ENCODE measurements at regions not wholly inside any gene's neighbourhood (a gene's known extent, or its start where the extent isn't known, plus 50 kb on each side); places are given as distances from the start of the nearest gene placed in this dataset.

DNA sequence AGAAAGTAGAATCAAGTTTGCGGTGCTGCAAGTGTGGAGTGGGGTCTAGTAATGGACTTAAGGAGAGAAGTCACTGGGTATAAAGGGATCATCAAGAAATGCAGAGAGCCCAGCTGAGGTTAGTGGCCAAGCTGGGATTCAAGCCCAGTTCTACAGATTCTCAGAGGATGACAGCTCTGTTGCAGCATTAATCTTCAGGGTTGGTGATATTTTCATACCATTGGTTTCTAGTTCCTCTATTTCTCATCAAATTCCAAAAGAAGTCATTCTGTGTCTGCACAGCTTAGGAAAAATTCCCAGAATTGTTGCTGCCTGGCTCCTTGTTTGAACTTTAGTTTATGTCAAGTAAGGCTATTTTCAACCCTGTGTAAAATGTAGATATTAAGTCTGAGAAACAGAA is 169.5 kb upstream of the NTF3 start:
- Histone ChIP-seq H3K4me1 (ENCODE audit: control insufficient read depth in 4 of 4, insufficient read depth in 4 of 4, low read length in 3 of 4) (no peaks in the 10 kb centered on the region), H3K27ac (ENCODE audit: low read depth in 1 of 2, low read length in 2 of 2) (no peak overlapping the region), H3K4me3 (ENCODE audit: low read depth in 1 of 3, low read length in 3 of 3) (no peak overlapping the region), H3K27me3 (ENCODE audit: control insufficient read depth in 4 of 4, insufficient read depth in 4 of 4, low read length in 3 of 4) (no peaks in the 10 kb centered on the region), H3K9me3 (ENCODE audit: control insufficient read depth in 4 of 4, low read length in 3 of 4) (no peaks in the 10 kb centered on the region), H3K36me3 (ENCODE audit: control insufficient read depth in 4 of 4, insufficient read depth in 3 of 4, low read depth in 1 of 4, low read length in 3 of 4) (no peaks in the 10 kb centered on the region), H3K9ac (ENCODE audit: low read depth in 1 of 2, low read length in 2 of 2) (no peak overlapping the region)
- no peak for DNase-seq (ENCODE audit: low spot score)
- TF ChIP-seq NR2F2 (IDR thresholded peaks at IDR 0.05) (no peak), EGR1 (IDR thresholded peaks at IDR 0.05; ENCODE audit: low read depth in 2 of 2) (no peak), RXRA (IDR thresholded peaks at IDR 0.05) (peak in 1 of 2 donors; percentile 48)
- 93% methylated on average over 1 of the region's 1 CpG for WGBS

- no peaks in the 10 kb centered on the region for H3K27me3 ChIP-seq (ENCODE audit: control insufficient read depth in 4 of 4, insufficient read depth in 4 of 4, low read length in 3 of 4)
- TF ChIP-seq TAF1 (conservative IDR thresholded peaks at IDR 0.05) (no peak), NR2F2 (IDR thresholded peaks at IDR 0.05) (peak; percentile 60)
- no peak for DNase-seq (ENCODE audit: low spot score)
- H3K4me1 ChIP-seq (ENCODE audit: control insufficient read depth in 4 of 4, insufficient read depth in 4 of 4, low read length in 3 of 4): no peaks in the 10 kb centered on the region
- no peak overlapping the region for H3K27ac ChIP-seq (ENCODE audit: low read depth in 1 of 2, low read length in 2 of 2)
- H3K4me3 ChIP-seq (ENCODE audit: low read depth in 1 of 3, low read length in 3 of 3): no peak overlapping the region
- no peak overlapping the region for H3K9ac ChIP-seq (ENCODE audit: low read depth in 1 of 2, low read length in 2 of 2)
- no peaks in the 10 kb centered on the region for H3K36me3 ChIP-seq (ENCODE audit: control insufficient read depth in 4 of 4, insufficient read depth in 3 of 4, low read depth in 1 of 4, low read length in 3 of 4)
- H3K9me3 ChIP-seq (ENCODE audit: control insufficient read depth in 4 of 4, low read length in 3 of 4): no peaks in the 10 kb centered on the region
- WGBS: 52% methylated on average over 2 of the region's 2 CpGs
Observed at GRCh38 chr12:5262885-5263284, 169.0 kb upstream of the NTF3 start.

DNA sequence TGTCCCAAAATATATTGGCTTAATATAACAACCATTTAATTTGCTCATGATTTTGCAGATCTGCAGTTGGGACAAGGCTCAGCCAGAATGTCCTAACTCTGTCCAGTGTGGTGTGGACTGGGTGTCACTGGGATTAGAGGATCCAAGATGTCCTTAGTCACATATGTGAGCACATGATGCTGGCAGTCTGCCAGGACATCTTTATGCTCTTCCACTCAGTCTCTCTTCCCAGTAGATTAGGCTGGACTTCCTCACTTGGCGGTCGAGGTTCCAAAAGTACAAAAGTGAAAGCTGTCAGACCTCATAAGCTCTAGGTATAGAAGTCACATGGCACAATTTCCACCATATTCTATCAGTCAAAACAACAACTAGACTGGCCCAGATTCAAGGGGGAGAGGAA is 167.9 kb upstream of the NTF3 start:
- TF ChIP-seq EGR1 (IDR thresholded peaks at IDR 0.05; ENCODE audit: low read depth in 2 of 2): no peak
- TF ChIP-seq, protein P1, sequence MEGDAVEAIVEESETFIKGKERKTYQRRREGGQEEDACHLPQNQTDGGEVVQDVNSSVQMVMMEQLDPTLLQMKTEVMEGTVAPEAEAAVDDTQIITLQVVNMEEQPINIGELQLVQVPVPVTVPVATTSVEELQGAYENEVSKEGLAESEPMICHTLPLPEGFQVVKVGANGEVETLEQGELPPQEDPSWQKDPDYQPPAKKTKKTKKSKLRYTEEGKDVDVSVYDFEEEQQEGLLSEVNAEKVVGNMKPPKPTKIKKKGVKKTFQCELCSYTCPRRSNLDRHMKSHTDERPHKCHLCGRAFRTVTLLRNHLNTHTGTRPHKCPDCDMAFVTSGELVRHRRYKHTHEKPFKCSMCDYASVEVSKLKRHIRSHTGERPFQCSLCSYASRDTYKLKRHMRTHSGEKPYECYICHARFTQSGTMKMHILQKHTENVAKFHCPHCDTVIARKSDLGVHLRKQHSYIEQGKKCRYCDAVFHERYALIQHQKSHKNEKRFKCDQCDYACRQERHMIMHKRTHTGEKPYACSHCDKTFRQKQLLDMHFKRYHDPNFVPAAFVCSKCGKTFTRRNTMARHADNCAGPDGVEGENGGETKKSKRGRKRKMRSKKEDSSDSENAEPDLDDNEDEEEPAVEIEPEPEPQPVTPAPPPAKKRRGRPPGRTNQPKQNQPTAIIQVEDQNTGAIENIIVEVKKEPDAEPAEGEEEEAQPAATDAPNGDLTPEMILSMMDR (IDR thresholded peaks at IDR 0.05; ENCODE audit: low read depth, low read length, missing input control): no peak
- no peak for TF ChIP-seq RAD21 (IDR thresholded peaks at IDR 0.05)
- TF ChIP-seq HNF4A (conservative IDR thresholded peaks at IDR 0.05): no peak
- TF ChIP-seq, protein P2, sequence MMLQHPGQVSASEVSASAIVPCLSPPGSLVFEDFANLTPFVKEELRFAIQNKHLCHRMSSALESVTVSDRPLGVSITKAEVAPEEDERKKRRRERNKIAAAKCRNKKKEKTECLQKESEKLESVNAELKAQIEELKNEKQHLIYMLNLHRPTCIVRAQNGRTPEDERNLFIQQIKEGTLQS (IDR thresholded peaks at IDR 0.05): no peak
- no peak for TF ChIP-seq NR2F2 (IDR thresholded peaks at IDR 0.05)
- TF ChIP-seq YY1 (IDR thresholded peaks at IDR 0.05): no peak
- TF ChIP-seq JUND (IDR thresholded peaks at IDR 0.05): no peak
- TF ChIP-seq HNF4G (IDR thresholded peaks at IDR 0.05): no peak
- TF ChIP-seq TAF1 (conservative IDR thresholded peaks at IDR 0.05): no peak
- TF ChIP-seq GABPA (IDR thresholded peaks at IDR 0.05 in 1 of 2, conservative IDR thresholded peaks at IDR 0.05 in 1 of 2): no peak
- no peak for TF ChIP-seq ZBTB33 (IDR thresholded peaks at IDR 0.05)
- TF ChIP-seq FOXA1 (IDR thresholded peaks at IDR 0.05): no peak
- TF ChIP-seq SP1 (IDR thresholded peaks at IDR 0.05): no peak
- TF ChIP-seq REST (IDR thresholded peaks at IDR 0.05): no peak
- no peak for TF ChIP-seq FOXA2 (IDR thresholded peaks at IDR 0.05)
- TF ChIP-seq RXRA (IDR thresholded peaks at IDR 0.05): no peak
- no peak for TF ChIP-seq MAX (IDR thresholded peaks at IDR 0.05)
- Histone ChIP-seq H3K4me3 (ENCODE audit: low read depth in 1 of 3, low read length in 3 of 3) (no peak overlapping the region), H3K27me3 (ENCODE audit: control insufficient read depth in 4 of 4, insufficient read depth in 4 of 4, low read length in 3 of 4) (no peaks in the 10 kb centered on the region), H3K36me3 (ENCODE audit: control insufficient read depth in 4 of 4, insufficient read depth in 3 of 4, low read depth in 1 of 4, low read length in 3 of 4) (no peaks in the 10 kb centered on the region), H3K9ac (ENCODE audit: low read depth in 1 of 2, low read length in 2 of 2) (no peak overlapping the region), H3K4me1 (ENCODE audit: control insufficient read depth in 4 of 4, insufficient read depth in 4 of 4, low read length in 3 of 4) (no peaks in the 10 kb centered on the region), H3K9me3 (ENCODE audit: control insufficient read depth in 4 of 4, low read length in 3 of 4) (no peaks in the 10 kb centered on the region), H3K27ac (ENCODE audit: low read depth in 1 of 2, low read length in 2 of 2) (no peak overlapping the region)
- no peak for DNase-seq (ENCODE audit: low spot score)
- 65% methylated on average over 2 of the region's 2 CpGs for WGBS
